ENCODE measurements at regions not wholly inside any gene's neighbourhood (a gene's known extent, or its start where the extent isn't known, plus 50 kb on each side); places are given as distances from the start of the nearest gene placed in this dataset.

- H3K4me3 Mint-ChIP-seq, result no peak overlapping the region
- H3K9me3 Mint-ChIP-seq, result no peaks in the 10 kb centered on the region
- H3K36me3 ChIP-seq (ENCODE audit: control insufficient read depth, insufficient read depth, low read length), result no peaks in the 10 kb centered on the region
- no peaks in the 10 kb centered on the region for H3K27me3 Mint-ChIP-seq (ENCODE audit: insufficient read depth)
- DNase-seq, result no peak
- H3K9ac ChIP-seq (ENCODE audit: extremely low read depth, low read length, poor library complexity, severe bottlenecking), result no peak overlapping the region
- H3K27ac ChIP-seq (ENCODE audit: low read depth, low read length), result no peak overlapping the region
- H3K9me3 ChIP-seq (ENCODE audit: control insufficient read depth, low read length), result no peaks in the 10 kb centered on the region
- TF ChIP-seq, protein P1, sequence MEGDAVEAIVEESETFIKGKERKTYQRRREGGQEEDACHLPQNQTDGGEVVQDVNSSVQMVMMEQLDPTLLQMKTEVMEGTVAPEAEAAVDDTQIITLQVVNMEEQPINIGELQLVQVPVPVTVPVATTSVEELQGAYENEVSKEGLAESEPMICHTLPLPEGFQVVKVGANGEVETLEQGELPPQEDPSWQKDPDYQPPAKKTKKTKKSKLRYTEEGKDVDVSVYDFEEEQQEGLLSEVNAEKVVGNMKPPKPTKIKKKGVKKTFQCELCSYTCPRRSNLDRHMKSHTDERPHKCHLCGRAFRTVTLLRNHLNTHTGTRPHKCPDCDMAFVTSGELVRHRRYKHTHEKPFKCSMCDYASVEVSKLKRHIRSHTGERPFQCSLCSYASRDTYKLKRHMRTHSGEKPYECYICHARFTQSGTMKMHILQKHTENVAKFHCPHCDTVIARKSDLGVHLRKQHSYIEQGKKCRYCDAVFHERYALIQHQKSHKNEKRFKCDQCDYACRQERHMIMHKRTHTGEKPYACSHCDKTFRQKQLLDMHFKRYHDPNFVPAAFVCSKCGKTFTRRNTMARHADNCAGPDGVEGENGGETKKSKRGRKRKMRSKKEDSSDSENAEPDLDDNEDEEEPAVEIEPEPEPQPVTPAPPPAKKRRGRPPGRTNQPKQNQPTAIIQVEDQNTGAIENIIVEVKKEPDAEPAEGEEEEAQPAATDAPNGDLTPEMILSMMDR (conservative IDR thresholded peaks at IDR 0.05), result no peak
- no peak overlapping the region for H3K27ac Mint-ChIP-seq
- no peaks in the 10 kb centered on the region for H3K27me3 ChIP-seq (ENCODE audit: control insufficient read depth, insufficient read depth, low read length, poor library complexity, severe bottlenecking)
- H3K4me1 Mint-ChIP-seq, result peaks cover 10% of the 10 kb centered on the region
- no peaks in the 10 kb centered on the region for H3K36me3 Mint-ChIP-seq (ENCODE audit: low read depth)
- no peaks in the 10 kb centered on the region for H3K4me1 ChIP-seq (ENCODE audit: control insufficient read depth, insufficient read depth, low read length)
- H3K4me3 ChIP-seq (ENCODE audit: low read length), result no peak overlapping the region
- WGBS, 2 experiments (ENCODE audit: insufficient coverage in 1 of 2, insufficient read length in 1 of 2), result 82 to 100% methylated on average over 1 of the region's 2 CpGs
Observed at GRCh38 chr16:9607515-9608230, 516.2 kb downstream of the HAPSTR1 start.

GRCh38 chr16:9610727-9611126, 519.3 kb downstream of the HAPSTR1 start:
- no peaks in the 10 kb centered on the region for H3K4me1 ChIP-seq (ENCODE audit: control insufficient read depth, insufficient read depth, low read length)
- no peaks in the 10 kb centered on the region for H3K27me3 Mint-ChIP-seq (ENCODE audit: insufficient read depth)
- no peak overlapping the region for H3K4me3 Mint-ChIP-seq
- no peak overlapping the region for H3K9ac ChIP-seq (ENCODE audit: extremely low read depth, low read length, poor library complexity, severe bottlenecking)
- H3K4me3 ChIP-seq (ENCODE audit: low read length), result no peak overlapping the region
- no peak overlapping the region for H3K27ac ChIP-seq (ENCODE audit: low read depth, low read length)
- DNase-seq, result no peak
- no peaks in the 10 kb centered on the region for H3K9me3 ChIP-seq (ENCODE audit: control insufficient read depth, low read length)
- WGBS, 2 experiments (ENCODE audit: insufficient coverage in 1 of 2, insufficient read length in 1 of 2), result 94 to 96% methylated on average over 4 to 5 of the region's 5 CpGs
- no peaks in the 10 kb centered on the region for H3K9me3 Mint-ChIP-seq
- H3K27me3 ChIP-seq (ENCODE audit: control insufficient read depth, insufficient read depth, low read length, poor library complexity, severe bottlenecking), result no peaks in the 10 kb centered on the region
- H3K4me1 Mint-ChIP-seq, result peaks cover 12% of the 10 kb centered on the region
- H3K27ac Mint-ChIP-seq, result no peak overlapping the region
- H3K36me3 ChIP-seq (ENCODE audit: control insufficient read depth, insufficient read depth, low read length), result no peaks in the 10 kb centered on the region
- TF ChIP-seq, protein P1 (conservative IDR thresholded peaks at IDR 0.05), result no peak
- H3K36me3 Mint-ChIP-seq (ENCODE audit: low read depth), result no peaks in the 10 kb centered on the region

GRCh38 chr16:9612267-9612666, 520.8 kb downstream of the HAPSTR1 start:
- H3K36me3 Mint-ChIP-seq (ENCODE audit: low read depth), result no peaks in the 10 kb centered on the region
- H3K4me1 ChIP-seq (ENCODE audit: control insufficient read depth, insufficient read depth, low read length), result no peaks in the 10 kb centered on the region
- H3K27ac Mint-ChIP-seq, result no peak overlapping the region

More at GRCh38 chr16:9612267-9612666, 520.8 kb downstream of the HAPSTR1 start:
- Histone ChIP-seq H3K4me3 (ENCODE audit: low read length) (no peak overlapping the region), H3K36me3 (ENCODE audit: control insufficient read depth, insufficient read depth, low read length) (no peaks in the 10 kb centered on the region), H3K9ac (ENCODE audit: extremely low read depth, low read length, poor library complexity, severe bottlenecking) (no peak overlapping the region), H3K27ac (ENCODE audit: low read depth, low read length) (no peak overlapping the region), H3K27me3 (ENCODE audit: control insufficient read depth, insufficient read depth, low read length, poor library complexity, severe bottlenecking) (no peaks in the 10 kb centered on the region), H3K9me3 (ENCODE audit: control insufficient read depth, low read length) (no peaks in the 10 kb centered on the region)
- Mint-ChIP-seq H3K9me3 (no peaks in the 10 kb centered on the region), H3K4me3 (no peak overlapping the region), H3K27me3 (ENCODE audit: insufficient read depth) (no peaks in the 10 kb centered on the region), H3K4me1 (peaks cover 12% of the 10 kb centered on the region)
- TF ChIP-seq, protein P1 (conservative IDR thresholded peaks at IDR 0.05), result no peak
- peak; percentile 62 for DNase-seq
- 50 to 53% methylated on average over 1 to 7 of the region's 7 CpGs for WGBS, 2 experiments (ENCODE audit: insufficient coverage in 1 of 2, insufficient read length in 1 of 2)
